Astrocyte of the spinal cord (primary cell): ENCODE measurements at regions not wholly inside any gene's neighbourhood (a gene's known extent, or its start where the extent isn't known, plus 50 kb on each side); places are given as distances from the start of the nearest gene placed in this dataset.
"Not testable (repeated sequence)": the region's sequence is repeated elsewhere in the genome, so short reads cannot be mapped to it uniquely, and the experiment has no call there.

ENCODE experiments used
- DNase-seq: peaks from one replicate; pipeline ENCODE4 v3.0.0; 2011; ENCODE audit warnings: low read depth, low spot score
- H3K4me3 ChIP-seq: 2 replicates; pipeline ENCODE4 v1.5.1; 2011; ENCODE audit warnings: low read depth, mild to moderate bottlenecking, low read length, moderate library complexity
- in situ Hi-C: cut with HindIII; loops from 2 replicates; pipeline ENCODE4 v1.10.0; 2017; ENCODE audit warnings: low sequenced_read_pairs
- TF ChIP-seq, protein P1 (sequence below): IDR thresholded peaks from 2 replicates; pipeline ENCODE4 v1.5.1; 2012; ENCODE audit warnings: low read depth, mild to moderate bottlenecking, low read length, inconsistent platforms

DNA sequence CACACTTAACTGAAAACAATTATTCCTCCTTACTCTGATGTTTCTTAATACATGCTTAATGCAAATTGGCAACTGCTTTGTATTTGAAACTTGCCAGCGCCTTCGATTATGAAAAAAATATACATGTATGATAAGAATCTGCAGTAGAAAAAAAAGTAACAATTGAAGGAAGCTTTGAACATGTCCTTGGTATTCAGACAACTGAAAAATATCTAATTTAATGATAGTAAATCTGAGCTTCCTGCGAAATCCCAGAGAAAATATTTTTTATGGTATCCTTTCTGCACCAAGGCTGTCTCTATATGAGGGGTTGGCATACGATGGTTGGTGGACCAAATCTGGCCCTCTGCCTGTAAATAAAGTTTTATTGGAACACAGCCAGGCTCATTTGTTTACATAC is 186.2 kb downstream of the HDGFL1 start:
- in situ Hi-C loops, result no loop called here
- no peak for DNase-seq
- H3K4me3 ChIP-seq, result no peak overlapping the region
- TF ChIP-seq, protein P1, sequence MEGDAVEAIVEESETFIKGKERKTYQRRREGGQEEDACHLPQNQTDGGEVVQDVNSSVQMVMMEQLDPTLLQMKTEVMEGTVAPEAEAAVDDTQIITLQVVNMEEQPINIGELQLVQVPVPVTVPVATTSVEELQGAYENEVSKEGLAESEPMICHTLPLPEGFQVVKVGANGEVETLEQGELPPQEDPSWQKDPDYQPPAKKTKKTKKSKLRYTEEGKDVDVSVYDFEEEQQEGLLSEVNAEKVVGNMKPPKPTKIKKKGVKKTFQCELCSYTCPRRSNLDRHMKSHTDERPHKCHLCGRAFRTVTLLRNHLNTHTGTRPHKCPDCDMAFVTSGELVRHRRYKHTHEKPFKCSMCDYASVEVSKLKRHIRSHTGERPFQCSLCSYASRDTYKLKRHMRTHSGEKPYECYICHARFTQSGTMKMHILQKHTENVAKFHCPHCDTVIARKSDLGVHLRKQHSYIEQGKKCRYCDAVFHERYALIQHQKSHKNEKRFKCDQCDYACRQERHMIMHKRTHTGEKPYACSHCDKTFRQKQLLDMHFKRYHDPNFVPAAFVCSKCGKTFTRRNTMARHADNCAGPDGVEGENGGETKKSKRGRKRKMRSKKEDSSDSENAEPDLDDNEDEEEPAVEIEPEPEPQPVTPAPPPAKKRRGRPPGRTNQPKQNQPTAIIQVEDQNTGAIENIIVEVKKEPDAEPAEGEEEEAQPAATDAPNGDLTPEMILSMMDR, result no peak

DNA sequence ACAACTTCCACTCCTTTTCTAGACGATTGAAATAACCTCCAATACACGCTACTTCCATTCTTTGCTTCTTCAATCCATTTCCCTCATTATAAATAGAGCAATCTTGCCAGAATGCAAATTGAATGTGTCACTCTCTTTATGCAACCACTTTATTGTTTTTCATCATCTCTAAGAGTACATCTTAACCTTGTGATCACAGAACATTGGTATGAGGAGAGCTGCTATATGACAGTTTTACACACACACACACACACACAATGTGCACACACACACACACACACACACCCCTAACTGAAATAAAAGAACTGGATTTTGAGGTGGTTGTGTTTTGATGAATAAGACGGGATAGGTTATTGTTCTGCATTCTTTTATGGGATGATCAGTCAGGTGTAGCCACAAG is 187.0 kb downstream of the HDGFL1 start:
- in situ Hi-C loops, result no loop called here

DNA sequence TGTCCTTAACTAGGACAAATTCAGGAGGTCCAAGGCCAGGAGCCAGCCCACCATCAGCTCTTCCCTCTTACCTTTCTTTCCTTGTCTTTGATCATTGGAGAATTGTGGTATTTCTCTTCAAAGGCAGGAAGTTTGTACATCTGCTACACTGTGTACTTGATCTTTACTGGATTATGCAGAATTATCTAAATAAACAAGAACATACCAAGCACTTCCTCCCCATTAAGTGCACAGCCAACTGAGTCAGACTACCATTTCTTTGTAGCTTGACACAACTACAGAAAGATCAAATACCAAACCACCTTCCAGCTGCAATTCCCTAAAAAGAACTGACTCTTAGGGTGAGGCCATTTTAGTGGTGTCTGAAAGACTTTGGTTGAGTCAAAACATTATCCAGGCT is 195.1 kb downstream of the HDGFL1 start:
- TF ChIP-seq, protein P1, result no peak
- DNase-seq, result peak; percentile 72
- H3K4me3 ChIP-seq, result no peak overlapping the region
- in situ Hi-C loops, result no loop called here

More for the DNA sequence above, 187.0 kb downstream of the HDGFL1 start:
- peak; percentile 50 for DNase-seq
- TF ChIP-seq, protein P1, result no peak
- H3K4me3 ChIP-seq, result no peak overlapping the region

- peak; percentile 64 for DNase-seq
- TF ChIP-seq, protein P1, result no peak
- in situ Hi-C loops, result no loop called here
- no peak overlapping the region for H3K4me3 ChIP-seq
These were observed 195.6 kb downstream of the HDGFL1 start for GRCh38 chr6:22765015-22765414.

- DNase-seq, result no peak
- TF ChIP-seq, protein P1, result no peak
- in situ Hi-C loops, result no loop called here
- H3K4me3 ChIP-seq, result no peak overlapping the region
These were observed 197.6 kb downstream of the HDGFL1 start for GRCh38 chr6:22766979-22767378.

GRCh38 chr6:22770054-22770453 is 200.7 kb downstream of the HDGFL1 start:
- TF ChIP-seq, protein P1, result no peak
- DNase-seq, result no peak
- no peak overlapping the region for H3K4me3 ChIP-seq
- in situ Hi-C loops, result no loop called here

GRCh38 chr6:22774129-22774528 is 204.8 kb downstream of the HDGFL1 start:
- DNase-seq, result no peak
- in situ Hi-C loops, result no loop called here
- TF ChIP-seq, protein P1, result no peak
- H3K4me3 ChIP-seq, result no peak overlapping the region

GRCh38 chr6:22778438-22778837 is 209.1 kb downstream of the HDGFL1 start:
- in situ Hi-C loops, H3K4me3 ChIP-seq, DNase-seq: not testable (repeated sequence)
